ENCODE measurements at regions not wholly inside any gene's neighbourhood (a gene's known extent, or its start where the extent isn't known, plus 50 kb on each side); places are given as distances from the start of the nearest gene placed in this dataset.

GRCh38 chr1:177838907-177839485 lies 130.9 kb downstream of the SEC16B start:
- no peaks in the 10 kb centered on the region for H3K27me3 ChIP-seq (ENCODE audit: low read length)
- H2AFZ ChIP-seq (ENCODE audit: low read depth, low read length, severe bottlenecking): no peak overlapping the region
- H3K4me2 ChIP-seq (ENCODE audit: low read depth, low read length, poor library complexity, severe bottlenecking): no peak overlapping the region
- no peak overlapping the region for H3K9ac ChIP-seq (ENCODE audit: low read length)
- H3K27ac ChIP-seq (ENCODE audit: low read depth, low read length): no peak overlapping the region
- H3K9me3 ChIP-seq (ENCODE audit: insufficient read depth, low read length): no peaks in the 10 kb centered on the region
- no peaks in the 10 kb centered on the region for H3F3A ChIP-seq (ENCODE audit: insufficient read depth)
- no peak overlapping the region for H3K4me3 ChIP-seq (ENCODE audit: insufficient read depth, low read length, poor library complexity, severe bottlenecking)
- TF ChIP-seq CTCF (IDR thresholded peaks at IDR 0.05; ENCODE audit: insufficient read depth, low read length, poor library complexity, severe bottlenecking) (no peak), EZH2phosphoT487 (conservative IDR thresholded peaks at IDR 0.05; ENCODE audit: low read length) (no peak)
- H4K20me1 ChIP-seq (ENCODE audit: low read depth, low read length): no peaks in the 10 kb centered on the region
- H3K79me2 ChIP-seq (ENCODE audit: insufficient read depth, low read length): no peaks in the 10 kb centered on the region
- H3K9me2 ChIP-seq (replicated peaks; ENCODE audit: insufficient read depth, low read length): no peaks in the 10 kb centered on the region
- H3K36me3 ChIP-seq (ENCODE audit: low read length): no peaks in the 10 kb centered on the region

- no peaks in the 10 kb centered on the region for H3K27me3 ChIP-seq (ENCODE audit: low read length)
- no peaks in the 10 kb centered on the region for H3K79me2 ChIP-seq (ENCODE audit: insufficient read depth, low read length)
- no peaks in the 10 kb centered on the region for H4K20me1 ChIP-seq (ENCODE audit: low read depth, low read length)
- H3K9ac ChIP-seq (ENCODE audit: low read length): no peak overlapping the region
- H3K36me3 ChIP-seq (ENCODE audit: low read length): no peaks in the 10 kb centered on the region
- no peak overlapping the region for H3K4me2 ChIP-seq (ENCODE audit: low read depth, low read length, poor library complexity, severe bottlenecking)
- H3F3A ChIP-seq (ENCODE audit: insufficient read depth): no peaks in the 10 kb centered on the region
- no peak overlapping the region for H2AFZ ChIP-seq (ENCODE audit: low read depth, low read length, severe bottlenecking)
- H3K9me3 ChIP-seq (ENCODE audit: insufficient read depth, low read length): no peaks in the 10 kb centered on the region
- no peak overlapping the region for H3K4me3 ChIP-seq (ENCODE audit: insufficient read depth, low read length, poor library complexity, severe bottlenecking)
- TF ChIP-seq CTCF (IDR thresholded peaks at IDR 0.05; ENCODE audit: insufficient read depth, low read length, poor library complexity, severe bottlenecking): no peak
- TF ChIP-seq EZH2phosphoT487 (conservative IDR thresholded peaks at IDR 0.05; ENCODE audit: low read length): no peak
- H3K27ac ChIP-seq (ENCODE audit: low read depth, low read length): no peak overlapping the region
- H3K9me2 ChIP-seq (replicated peaks; ENCODE audit: insufficient read depth, low read length): no peaks in the 10 kb centered on the region
Observed at GRCh38 chr1:177833631-177834030, 136.2 kb downstream of the SEC16B start.

GRCh38 chr1:177830531-177831135 lies 139.2 kb downstream of the SEC16B start:
- no peak overlapping the region for H3K27ac ChIP-seq (ENCODE audit: low read depth, low read length)
- TF ChIP-seq CTCF (IDR thresholded peaks at IDR 0.05; ENCODE audit: insufficient read depth, low read length, poor library complexity, severe bottlenecking): no peak
- TF ChIP-seq EZH2phosphoT487 (conservative IDR thresholded peaks at IDR 0.05; ENCODE audit: low read length): no peak
- no peaks in the 10 kb centered on the region for H3K9me3 ChIP-seq (ENCODE audit: insufficient read depth, low read length)
- no peaks in the 10 kb centered on the region for H4K20me1 ChIP-seq (ENCODE audit: low read depth, low read length)
- no peak overlapping the region for H3K4me2 ChIP-seq (ENCODE audit: low read depth, low read length, poor library complexity, severe bottlenecking)
- H3K9ac ChIP-seq (ENCODE audit: low read length): no peak overlapping the region
- no peaks in the 10 kb centered on the region for H3K27me3 ChIP-seq (ENCODE audit: low read length)
- no peaks in the 10 kb centered on the region for H3K36me3 ChIP-seq (ENCODE audit: low read length)
- no peak overlapping the region for H2AFZ ChIP-seq (ENCODE audit: low read depth, low read length, severe bottlenecking)
- no peaks in the 10 kb centered on the region for H3K9me2 ChIP-seq (replicated peaks; ENCODE audit: insufficient read depth, low read length)
- no peaks in the 10 kb centered on the region for H3K79me2 ChIP-seq (ENCODE audit: insufficient read depth, low read length)
- no peak overlapping the region for H3K4me3 ChIP-seq (ENCODE audit: insufficient read depth, low read length, poor library complexity, severe bottlenecking)
- H3F3A ChIP-seq (ENCODE audit: insufficient read depth): no peaks in the 10 kb centered on the region

All from SU-DHL-6 (cell line).